A549 (cell line): ENCODE measurements at regions not wholly inside any gene's neighbourhood (a gene's known extent, or its start where the extent isn't known, plus 50 kb on each side); places are given as distances from the start of the nearest gene placed in this dataset.

ENCODE experiments used
- ATAC-seq, 2 experiments: fragments of 200-7000 bp in 1 of 2; fragments of >200 bp in 1 of 2; cut with Nextera tagmentation in 1 of 2; cut with Tn5 transposase in 1 of 2; 3 replicates each; pipeline versions ENCODE4 v1.8.0 to v1.9.1; 2018 to 2020; ENCODE audit warnings: mild to moderate bottlenecking in 1 of 2, moderate library complexity in 1 of 2
- CTCF ChIA-PET: fragments of 300-600 bp; sonication (Branson Sonifier 250); formaldehyde crosslinking; extraction: SDS; loops from one replicate; lab custom pipeline; 2021; ENCODE audit warnings: antibody characterized with exemption, inconsistent platforms; lab: Yijun Ruan, JAX
- POLR2A ChIA-PET: fragments of 350-600 bp; formaldehyde crosslinking; extraction: SDS; loops from one replicate; lab custom pipeline; 2021; ENCODE audit warnings: antibody characterized with exemption, inconsistent platforms; lab: Yijun Ruan, JAX
- DNase-seq, 2 experiments: peaks; one replicate each; pipeline versions ENCODE4 v3.0.0 to v3.0.0-alpha.2; 2011 to 2016; ENCODE audit warnings: low read depth in 1 of 2, low spot score in 1 of 2
- FAIRE-seq: peaks from 2 replicates; lab custom pipeline; 2011; peaks lifted over from hg19 to GRCh38; lab: Jason Lieb, UNC
- H3K27ac ChIP-seq, 2 experiments: fragments of >200 bp; sonication (Bioruptor Twin); formaldehyde crosslinking; 3 replicates each; pipeline ENCODE4 v1.5.1; 2016 to 2017
- H3K4me1 ChIP-seq: fragments of >200 bp; sonication (Bioruptor Twin); formaldehyde crosslinking; 3 replicates; pipeline ENCODE4 v1.6.1; 2016
- H3K4me2 ChIP-seq: fragments of >200 bp; sonication (Bioruptor Twin); formaldehyde crosslinking; 3 replicates; pipeline ENCODE4 v1.6.1; 2016
- H3K4me3 ChIP-seq: fragments of >200 bp; sonication (Bioruptor Twin); formaldehyde crosslinking; 3 replicates; pipeline ENCODE4 v1.5.1; 2016
- H3K9me3 ChIP-seq: fragments of >200 bp; sonication (Bioruptor Twin); formaldehyde crosslinking; 3 replicates; pipeline ENCODE4 v1.6.1; 2016
- ATOH8 ChIP-seq: fragments of 250-450 bp; sonication (Bioruptor Pico); IDR thresholded peaks from 2 replicates; pipeline ENCODE4 v1.5.0; 2020; ENCODE audit warnings: low read depth, mild to moderate bottlenecking, moderate library complexity
- BCL3 ChIP-seq: fragments of >200 bp; sonication (Bioruptor Twin); formaldehyde crosslinking; IDR thresholded peaks from 3 replicates; pipeline ENCODE4 v1.6.1; 2016
- CBX2 ChIP-seq: fragments of 200-600 bp; sonication (generic); IDR thresholded peaks from 2 replicates; pipeline ENCODE4 v1.6.1; 2016; ENCODE audit warnings: low read depth, mild to moderate bottlenecking, borderline replicate concordance
- CEBPB ChIP-seq, 2 experiments: fragments of >200 bp in 1 of 2; sonication (Bioruptor Twin) in 1 of 2; formaldehyde crosslinking in 1 of 2; IDR thresholded peaks; 2 replicates each; pipeline ENCODE4 v1.6.1; 2012 to 2016
- ELK1 ChIP-seq: fragments of 150-350 bp; IDR thresholded peaks from 2 replicates; pipeline ENCODE4 v1.6.1; 2014; ENCODE audit warnings: low read depth, mild to moderate bottlenecking, low read length
- ESRRA ChIP-seq: fragments of 150-350 bp; IDR thresholded peaks from 2 replicates; pipeline ENCODE4 v1.6.1; 2014; ENCODE audit warnings: mild to moderate bottlenecking, low read length, borderline replicate concordance
- FOSL2 ChIP-seq, 2 experiments: fragments of 450-650 bp in 1 of 2; fragments of >200 bp in 1 of 2; sonication (Bioruptor Twin) in 1 of 2; formaldehyde crosslinking; IDR thresholded peaks; 2 replicates each; pipeline versions ENCODE4 v1.5.0 to v1.6.1; 2016 to 2020; ENCODE audit warnings: mild to moderate bottlenecking in 1 of 2, moderate library complexity in 1 of 2
- FOXS1 ChIP-seq: fragments of 250-450 bp; sonication (Bioruptor Pico); IDR thresholded peaks from 2 replicates; pipeline ENCODE4 v1.5.0; 2020; ENCODE audit warnings: mild to moderate bottlenecking, moderate library complexity
- HOXA7 ChIP-seq: fragments of 250-450 bp; sonication (Bioruptor Pico); IDR thresholded peaks from 2 replicates; pipeline ENCODE4 v1.5.0; 2020; ENCODE audit warnings: mild to moderate bottlenecking, moderate library complexity
- HOXB13 ChIP-seq: fragments of 250-450 bp; sonication (Bioruptor Pico); IDR thresholded peaks from 2 replicates; pipeline ENCODE4 v1.5.0; 2020; ENCODE audit warnings: low read depth, mild to moderate bottlenecking, moderate library complexity
- JUN ChIP-seq, 2 experiments: fragments of >200 bp; sonication (Bioruptor Twin); formaldehyde crosslinking; IDR thresholded peaks; 2 replicates in 1 of 2; 3 replicates in 1 of 2; pipeline ENCODE4 v1.6.1; 2016 to 2017
- MAX ChIP-seq: IDR thresholded peaks from 2 replicates; pipeline ENCODE4 v1.6.1; 2012
- MAZ ChIP-seq: fragments of 150-350 bp; IDR thresholded peaks from 2 replicates; pipeline ENCODE4 v1.6.1; 2014; ENCODE audit warnings: antibody characterized with exemption, low read depth, low read length, borderline replicate concordance
- NFE2L2 ChIP-seq: fragments of 150-350 bp; conservative IDR thresholded peaks from 2 replicates; pipeline ENCODE4 v1.6.1; 2014; ENCODE audit warnings: low read length
- NPAS2 ChIP-seq: fragments of 250-450 bp; sonication (Bioruptor Pico); IDR thresholded peaks from 2 replicates; pipeline ENCODE4 v1.8.0; 2022; ENCODE audit warnings: mild to moderate bottlenecking, moderate library complexity, borderline replicate concordance
- REST ChIP-seq: fragments of 200-600 bp; sonication (generic); IDR thresholded peaks from 2 replicates; pipeline ENCODE4 v1.6.1; 2016; ENCODE audit warnings: antibody characterized with exemption, mild to moderate bottlenecking, moderate library complexity
- RFX5 ChIP-seq: fragments of 450-650 bp; IDR thresholded peaks from 2 replicates; pipeline ENCODE4 v1.7.1; 2014; ENCODE audit warnings: antibody characterized with exemption, mild to moderate bottlenecking, moderate library complexity
- RNF2 ChIP-seq: fragments of 200-600 bp; sonication (generic); IDR thresholded peaks from 2 replicates; pipeline ENCODE4 v1.6.1; 2016; ENCODE audit warnings: low read depth, mild to moderate bottlenecking, antibody characterized with exemption, moderate library complexity, borderline replicate concordance
- ZC3H11A ChIP-seq: fragments of 450-650 bp; IDR thresholded peaks from 2 replicates; pipeline ENCODE4 v1.6.1; 2014; ENCODE audit warnings: antibody characterized with exemption, mild to moderate bottlenecking
- ZFP36 ChIP-seq: fragments of 450-650 bp; IDR thresholded peaks from 2 replicates; pipeline ENCODE4 v1.6.1; 2014; ENCODE audit warnings: borderline replicate concordance; ENCODE audit not compliant: partially characterized antibody
- ZSCAN20 ChIP-seq: fragments of 250-450 bp; sonication (Bioruptor Pico); IDR thresholded peaks from 2 replicates; pipeline ENCODE4 v1.8.0; 2022; ENCODE audit warnings: mild to moderate bottlenecking, moderate library complexity
- WGBS: methylation state at CpG from one replicate; pipeline ENCODE4 v1.1.6; 2017; ENCODE audit errors: missing lambda C conversion rate; 5-methylcytosine and 5-hydroxymethylcytosine counted together

GRCh38 chr1:148354913-148355308 is 128.2 kb downstream of the PPIAL4G start (continued):
- no peak for TF ChIP-seq ZFP36
- no peak for TF ChIP-seq ATOH8 (CRISPR knock-in tag)
- no peak for TF ChIP-seq NFE2L2

GRCh38 chr1:148354284-148354912 is 128.7 kb downstream of the PPIAL4G start:
- TF ChIP-seq NPAS2 (CRISPR knock-in tag), result no peak
- no peak for TF ChIP-seq ZFP36
- TF ChIP-seq FOXS1, result no peak
- no peak for TF ChIP-seq ZSCAN20 (CRISPR knock-in tag)
- TF ChIP-seq JUN (IDR thresholded peaks at IDR 0.05), result no peak
- no peak for TF ChIP-seq HOXB13 (CRISPR knock-in tag)
- no peak for TF ChIP-seq RNF2
- no peak for TF ChIP-seq FOSL2 (IDR thresholded peaks at IDR 0.05)
- TF ChIP-seq FOSL2 (CRISPR knock-in tag; IDR thresholded peaks at IDR 0.05), result no peak
- TF ChIP-seq CBX2, result no peak
- TF ChIP-seq ZC3H11A, result no peak
- TF ChIP-seq HOXA7 (CRISPR knock-in tag), result no peak
- no peak for TF ChIP-seq BCL3
- no peak for TF ChIP-seq MAX
- TF ChIP-seq REST, result no peak
- TF ChIP-seq ESRRA, result no peak
- TF ChIP-seq MAZ, result no peak
- no peak for TF ChIP-seq RFX5
- TF ChIP-seq CEBPB (IDR thresholded peaks at IDR 0.05), result no peak
- TF ChIP-seq ELK1, result no peak
- FAIRE-seq (no peak), ATAC-seq (no peak), DNase-seq (no peak)
- ChIA-PET CTCF (interaction anchor here (1.2 to 2.0 kb wide), 3 partner anchors 10 to 17 kb away, joined by 3 to 6 read pairs (median 5); no protein-coding TSS in a partner anchor), POLR2A (interaction anchor here (0.6 kb wide), 1 partner anchor 20 kb away, joined by 5 read pairs; no protein-coding TSS in a partner anchor)
- Histone ChIP-seq H3K4me1 (0 out of 3 replicates have a peak, but pooled peaks cover 2% of the 10 kb centered on the region), H3K4me3 (no peak overlapping the region), H3K4me2 (peak overlapping the region; percentile 48; the same call in 1 of the 3 replicates), H3K9me3 (no peaks in the 10 kb centered on the region), H3K27ac (no peak overlapping the region)
- 94% methylated on average over 36 of the region's 36 CpGs for WGBS
